MCF 10A (cell line): ENCODE measurements at regions not wholly inside any gene's neighbourhood (a gene's known extent, or its start where the extent isn't known, plus 50 kb on each side); places are given as distances from the start of the nearest gene placed in this dataset.

Experiments
- BruUV-seq: library from RNA; stranded (reverse); fragments of 400-500 nt; replicated peaks from 2 replicates; lab custom pipeline; 2021; lab: Mats Ljungman, UMichigan
- CTCF ChIA-PET: fragments of 300-600 bp; sonication (Branson Sonifier 250); formaldehyde crosslinking; extraction: SDS; loops from one replicate; lab custom pipeline; 2021; ENCODE audit warnings: antibody characterized with exemption, inconsistent platforms; lab: Yijun Ruan, JAX
- POLR2A ChIA-PET: fragments of 300-600, 350-650 bp; sonication (Branson Sonifier 250); formaldehyde crosslinking; extraction: SDS; loops from one replicate; lab custom pipeline; 2020; ENCODE audit warnings: antibody characterized with exemption, inconsistent platforms; lab: Yijun Ruan, JAX
- DNase-seq: peaks from one replicate; pipeline ENCODE4 v3.0.0-alpha.2; 2018; ENCODE audit not compliant: unreplicated experiment
- H3K27ac Mint-ChIP-seq: one replicate; pipeline ENCODE4 v1.8.0; 2022; ENCODE audit warnings: mild to moderate bottlenecking, low read depth, mixed read lengths; ENCODE audit not compliant: unreplicated experiment
- H3K27me3 Mint-ChIP-seq: one replicate; pipeline ENCODE4 v1.8.0; 2022; ENCODE audit warnings: mixed read lengths; ENCODE audit not compliant: insufficient read depth, unreplicated experiment
- H3K36me3 Mint-ChIP-seq: one replicate; pipeline ENCODE4 v1.8.0; 2022; ENCODE audit warnings: mild to moderate bottlenecking, moderate library complexity, mixed read lengths; ENCODE audit not compliant: insufficient read depth, unreplicated experiment
- H3K4me1 Mint-ChIP-seq: one replicate; pipeline ENCODE4 v1.8.0; 2022; ENCODE audit warnings: mixed read lengths; ENCODE audit not compliant: insufficient read depth, unreplicated experiment
- H3K4me3 Mint-ChIP-seq: one replicate; pipeline ENCODE4 v1.8.0; 2022; ENCODE audit warnings: mild to moderate bottlenecking, moderate library complexity, mixed read lengths; ENCODE audit not compliant: unreplicated experiment
- H3K9me3 Mint-ChIP-seq: one replicate; pipeline ENCODE4 v1.8.0; 2022; ENCODE audit warnings: mixed read lengths; ENCODE audit not compliant: unreplicated experiment
- intact Hi-C: fragments of 100-400 bp; cut with micrococcal nuclease; formaldehyde crosslinking; loops from 2 replicates; pipeline ENCODE4 v1.14.1; 2022
- TF ChIP-seq, protein P1 (sequence below): fragments of 200-600 bp; IDR thresholded peaks from one replicate; pipeline ENCODE4 v1.8.0; 2022; ENCODE audit warnings: antibody characterized with exemption, mild to moderate bottlenecking; ENCODE audit not compliant: unreplicated experiment

DNA sequence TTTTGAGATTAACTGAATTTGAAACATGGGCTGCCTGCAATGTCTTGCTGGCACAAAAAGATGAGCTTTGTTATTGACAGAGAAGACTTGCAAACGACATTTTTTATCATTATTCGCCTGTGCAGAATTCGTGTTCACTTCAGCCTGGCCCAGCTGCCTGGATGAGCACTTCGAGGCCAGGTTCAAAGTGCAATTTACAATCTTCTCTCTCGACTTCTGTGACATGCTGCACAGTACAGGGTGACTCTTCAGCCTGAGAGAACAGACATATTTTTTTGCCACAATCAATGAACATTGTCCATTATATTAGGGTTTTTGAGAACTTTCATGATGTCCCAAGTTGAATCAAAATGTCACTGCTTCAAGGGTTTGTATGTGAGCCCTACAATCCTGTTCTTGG lies 616.5 kb downstream of the SMARCA1 start:
- DNase-seq, result no peak
- ChIA-PET POLR2A (no interaction called here), CTCF (interaction anchor here (0.8 kb wide), 1 partner anchor 69 kb away, joined by 3 read pairs; no protein-coding TSS in a partner anchor)
- no peaks in the 10 kb centered on the region for H3K36me3 Mint-ChIP-seq
- BruUV-seq, result no TSS peak
- H3K4me1 Mint-ChIP-seq, result no peaks in the 10 kb centered on the region
- TF ChIP-seq, protein P1, sequence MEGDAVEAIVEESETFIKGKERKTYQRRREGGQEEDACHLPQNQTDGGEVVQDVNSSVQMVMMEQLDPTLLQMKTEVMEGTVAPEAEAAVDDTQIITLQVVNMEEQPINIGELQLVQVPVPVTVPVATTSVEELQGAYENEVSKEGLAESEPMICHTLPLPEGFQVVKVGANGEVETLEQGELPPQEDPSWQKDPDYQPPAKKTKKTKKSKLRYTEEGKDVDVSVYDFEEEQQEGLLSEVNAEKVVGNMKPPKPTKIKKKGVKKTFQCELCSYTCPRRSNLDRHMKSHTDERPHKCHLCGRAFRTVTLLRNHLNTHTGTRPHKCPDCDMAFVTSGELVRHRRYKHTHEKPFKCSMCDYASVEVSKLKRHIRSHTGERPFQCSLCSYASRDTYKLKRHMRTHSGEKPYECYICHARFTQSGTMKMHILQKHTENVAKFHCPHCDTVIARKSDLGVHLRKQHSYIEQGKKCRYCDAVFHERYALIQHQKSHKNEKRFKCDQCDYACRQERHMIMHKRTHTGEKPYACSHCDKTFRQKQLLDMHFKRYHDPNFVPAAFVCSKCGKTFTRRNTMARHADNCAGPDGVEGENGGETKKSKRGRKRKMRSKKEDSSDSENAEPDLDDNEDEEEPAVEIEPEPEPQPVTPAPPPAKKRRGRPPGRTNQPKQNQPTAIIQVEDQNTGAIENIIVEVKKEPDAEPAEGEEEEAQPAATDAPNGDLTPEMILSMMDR, result no peak
- H3K27ac Mint-ChIP-seq, result no peak overlapping the region
- H3K9me3 Mint-ChIP-seq, result peaks cover 5% of the 10 kb centered on the region
- no peak overlapping the region for H3K4me3 Mint-ChIP-seq
- intact Hi-C loops, result no loop called here
- no peaks in the 10 kb centered on the region for H3K27me3 Mint-ChIP-seq

DNA sequence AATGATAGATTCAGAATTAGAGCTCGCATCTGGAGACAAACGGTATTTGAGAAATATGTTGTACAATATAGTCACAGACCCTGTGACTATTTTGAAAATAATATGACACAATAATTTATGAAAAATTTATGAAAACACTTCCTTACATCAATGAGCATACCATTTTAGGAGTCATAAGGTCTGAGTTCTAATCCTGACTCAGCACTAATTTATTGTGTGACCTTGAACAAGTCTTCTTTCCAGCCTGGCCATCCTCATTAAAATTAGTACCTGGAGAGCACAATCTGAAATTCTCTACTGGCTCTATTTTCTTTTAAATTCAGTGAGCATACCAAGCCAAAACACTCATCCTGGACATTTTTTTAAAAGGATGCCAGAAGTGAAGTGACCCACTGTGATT lies 622.3 kb downstream of the SMARCA1 start:
- H3K4me1 Mint-ChIP-seq, result no peaks in the 10 kb centered on the region
- POLR2A ChIA-PET, result no interaction called here
- no peak for DNase-seq
- TF ChIP-seq, protein P1, result no peak
- no peak overlapping the region for H3K4me3 Mint-ChIP-seq
- no peaks in the 10 kb centered on the region for H3K9me3 Mint-ChIP-seq
- H3K27ac Mint-ChIP-seq, result no peak overlapping the region
- no TSS peak for BruUV-seq
- intact Hi-C loops, result no loop called here
- H3K36me3 Mint-ChIP-seq, result no peaks in the 10 kb centered on the region
- H3K27me3 Mint-ChIP-seq, result no peaks in the 10 kb centered on the region
- CTCF ChIA-PET, result no interaction called here

DNA sequence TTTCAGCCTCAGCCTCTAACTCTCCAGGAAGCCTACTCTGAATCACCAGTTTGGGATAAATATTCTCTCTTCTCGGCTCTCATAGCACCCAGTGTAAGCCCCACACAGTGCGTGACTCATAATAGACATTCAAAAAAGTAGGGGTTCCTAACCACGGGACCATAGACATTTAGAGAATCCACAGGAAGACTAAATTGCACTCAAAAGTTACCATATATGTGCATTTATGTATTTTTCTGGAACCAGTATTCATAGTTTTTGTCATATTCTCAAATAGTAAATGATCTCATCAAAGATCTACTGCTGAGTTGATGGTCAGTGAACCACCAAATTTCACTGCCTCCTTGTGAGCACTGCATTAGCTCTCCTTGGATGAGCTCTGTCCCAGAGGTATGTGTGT lies 625.7 kb downstream of the SMARCA1 start:
- H3K9me3 Mint-ChIP-seq, result no peaks in the 10 kb centered on the region
- TF ChIP-seq, protein P1, result no peak
- H3K36me3 Mint-ChIP-seq, result no peaks in the 10 kb centered on the region
- POLR2A ChIA-PET, result no interaction called here
- H3K4me3 Mint-ChIP-seq, result no peak overlapping the region
- no peaks in the 10 kb centered on the region for H3K27me3 Mint-ChIP-seq
- intact Hi-C loops, result no loop called here
- CTCF ChIA-PET, result no interaction called here
- BruUV-seq, result no TSS peak
- no peak overlapping the region for H3K27ac Mint-ChIP-seq
- H3K4me1 Mint-ChIP-seq, result no peaks in the 10 kb centered on the region
- DNase-seq, result no peak

DNA sequence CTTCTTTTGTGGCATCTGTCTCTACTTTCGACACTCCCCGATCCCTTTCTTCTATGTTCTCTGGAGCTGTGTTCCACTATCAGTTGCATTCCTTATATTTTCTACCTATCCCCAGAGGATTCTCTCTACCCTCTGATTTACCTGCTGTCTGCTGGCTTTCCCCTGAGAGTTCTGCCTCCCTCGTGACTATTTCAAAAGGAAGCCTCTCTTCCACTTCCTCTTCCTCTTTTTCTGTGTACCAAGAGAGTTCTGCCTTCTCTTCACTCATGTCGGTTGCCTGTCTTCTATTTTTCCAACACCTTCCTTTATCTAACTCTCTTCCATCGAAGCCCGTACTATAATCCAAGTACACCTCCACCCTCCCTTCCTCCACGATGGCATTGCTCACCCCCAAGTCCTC lies 631.7 kb downstream of the SMARCA1 start:
- TF ChIP-seq, protein P1, result no peak
- Mint-ChIP-seq H3K27me3 (peaks cover 11% of the 10 kb centered on the region), H3K9me3 (peaks cover 11% of the 10 kb centered on the region), H3K36me3 (no peaks in the 10 kb centered on the region), H3K4me1 (no peaks in the 10 kb centered on the region), H3K27ac (no peak overlapping the region), H3K4me3 (no peak overlapping the region)
- no TSS peak for BruUV-seq
- intact Hi-C loops, result no loop called here
- CTCF ChIA-PET, result no interaction called here
- DNase-seq, result no peak
- POLR2A ChIA-PET, result no interaction called here
